Esophagus squamous epithelium (tissue), 5 donors: ENCODE measurements at regions not wholly inside any gene's neighbourhood (a gene's known extent, or its start where the extent isn't known, plus 50 kb on each side); places are given as distances from the start of the nearest gene placed in this dataset.

Source experiments
- DNase-seq: peaks from one replicate; lab custom pipeline; 2025; lab: John Stamatoyannopoulos, UW
- H3K27ac ChIP-seq, 4 donors: fragments of 200-600 bp; sonication (generic); one replicate each; pipeline ENCODE4 v1.5.1; 2016 to 2019; ENCODE audit warnings: mild to moderate bottlenecking in 1 of 4
- H3K27me3 ChIP-seq, 4 donors: fragments of 200-600 bp; sonication (generic); 1 replicate in 3 of 4; 2 replicates in 1 of 4; pipeline versions ENCODE4 v1.5.1 to v1.6.0; 2017 to 2021; ENCODE audit warnings: antibody characterized with exemption in 1 of 4
- H3K36me3 ChIP-seq, 3 donors: fragments of 200-600 bp; sonication (generic); one replicate each; pipeline ENCODE4 v1.5.1; 2016 to 2019
- H3K4me1 ChIP-seq, 3 donors: fragments of 200-600 bp; sonication (generic); one replicate each; pipeline ENCODE4 v1.5.1; 2017 to 2019
- H3K4me3 ChIP-seq, 4 donors: fragments of 200-600 bp; sonication (generic); 1 replicate in 3 of 4; 2 replicates in 1 of 4; pipeline ENCODE4 v1.5.1; 2016 to 2019; ENCODE audit warnings: mild to moderate bottlenecking in 2 of 4, moderate library complexity in 1 of 4
- H3K9me3 ChIP-seq, 3 donors: fragments of 200-600 bp; sonication (generic); one replicate each; pipeline ENCODE4 v1.5.1; 2016 to 2019
- POLR2A ChIP-seq, 4 donors: fragments of 450-650 bp; IDR thresholded peaks; one replicate each; pipeline ENCODE4 v1.6.1; 2017; ENCODE audit warnings: antibody characterized with exemption in 4 of 4, mild to moderate bottlenecking in 4 of 4, moderate library complexity in 3 of 4
- WGBS, 2 donors: methylation state at CpG; one replicate each; pipeline ENCODE4 v1.1.5; 2018; 5-methylcytosine and 5-hydroxymethylcytosine counted together
- intact Hi-C: fragments of 100-400 bp; cut with DNase I; formaldehyde crosslinking; loops from one replicate; pipeline ENCODE4 v1.15.0; 2022
- TF ChIP-seq, protein P1 (sequence below), 6 experiments: fragments of 450-650 bp in 4 of 6; fragments of 200-600 bp in 2 of 6; sonication (generic) in 2 of 6; IDR thresholded peaks; one replicate each; pipeline ENCODE4 v1.5.1; 2016 to 2019; ENCODE audit warnings: antibody characterized with exemption in 6 of 6, mild to moderate bottlenecking in 4 of 6, moderate library complexity in 4 of 6
- donor health status: DM: yes; HTN: yes; CAD: no.

- TF ChIP-seq, protein P1, sequence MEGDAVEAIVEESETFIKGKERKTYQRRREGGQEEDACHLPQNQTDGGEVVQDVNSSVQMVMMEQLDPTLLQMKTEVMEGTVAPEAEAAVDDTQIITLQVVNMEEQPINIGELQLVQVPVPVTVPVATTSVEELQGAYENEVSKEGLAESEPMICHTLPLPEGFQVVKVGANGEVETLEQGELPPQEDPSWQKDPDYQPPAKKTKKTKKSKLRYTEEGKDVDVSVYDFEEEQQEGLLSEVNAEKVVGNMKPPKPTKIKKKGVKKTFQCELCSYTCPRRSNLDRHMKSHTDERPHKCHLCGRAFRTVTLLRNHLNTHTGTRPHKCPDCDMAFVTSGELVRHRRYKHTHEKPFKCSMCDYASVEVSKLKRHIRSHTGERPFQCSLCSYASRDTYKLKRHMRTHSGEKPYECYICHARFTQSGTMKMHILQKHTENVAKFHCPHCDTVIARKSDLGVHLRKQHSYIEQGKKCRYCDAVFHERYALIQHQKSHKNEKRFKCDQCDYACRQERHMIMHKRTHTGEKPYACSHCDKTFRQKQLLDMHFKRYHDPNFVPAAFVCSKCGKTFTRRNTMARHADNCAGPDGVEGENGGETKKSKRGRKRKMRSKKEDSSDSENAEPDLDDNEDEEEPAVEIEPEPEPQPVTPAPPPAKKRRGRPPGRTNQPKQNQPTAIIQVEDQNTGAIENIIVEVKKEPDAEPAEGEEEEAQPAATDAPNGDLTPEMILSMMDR (IDR thresholded peaks at IDR 0.05): no peak
- TF ChIP-seq POLR2A (IDR thresholded peaks at IDR 0.05): no peak
- Histone ChIP-seq H3K9me3 (peaks cover 0 to 10% (median under 1%) of the 10 kb centered on the region in 3 donors), H3K4me1 (no peaks in the 10 kb centered on the region), H3K4me3 (no peak overlapping the region), H3K36me3 (no peaks in the 10 kb centered on the region), H3K27ac (no peak overlapping the region), H3K27me3 (peaks cover 0 to 55% (median 0%) of the 10 kb centered on the region in 4 donors)
- intact Hi-C loops: no loop called here
- DNase-seq: no peak
- WGBS, 2 donors: 31 to 45% methylated on average over 3 of the region's 3 CpGs
Measured at GRCh38 chr15:69546182-69546581, 93.6 kb downstream of the RPLP1 start.

GRCh38 chr15:69548395-69549180, 96.0 kb downstream of the RPLP1 start:
- Histone ChIP-seq H3K27me3 (peaks cover 0 to 67% (median 0%) of the 10 kb centered on the region in 4 donors), H3K9me3 (peaks cover 0 to 33% (median 18%) of the 10 kb centered on the region in 3 donors), H3K36me3 (no peaks in the 10 kb centered on the region), H3K4me3 (no peak overlapping the region), H3K27ac (no peak overlapping the region), H3K4me1 (no peaks in the 10 kb centered on the region)
- intact Hi-C loops: no loop called here
- no peak for TF ChIP-seq POLR2A (IDR thresholded peaks at IDR 0.05)
- TF ChIP-seq, protein P1 (IDR thresholded peaks at IDR 0.05): no peak
- no peak for DNase-seq
- WGBS, 2 donors: 71 to 80% methylated on average over 15 to 23 of the region's 24 CpGs

GRCh38 chr15:69551391-69552056, 98.9 kb downstream of the RPLP1 start:
- 57 to 62% methylated on average over 5 of the region's 5 CpGs for WGBS, 2 donors
- DNase-seq: no peak
- TF ChIP-seq, protein P1 (IDR thresholded peaks at IDR 0.05): no peak
- TF ChIP-seq POLR2A (IDR thresholded peaks at IDR 0.05): no peak
- H3K4me3 ChIP-seq: no peak overlapping the region
- H3K4me1 ChIP-seq: no peaks in the 10 kb centered on the region
- peaks cover 0 to 50% (median 0%) of the 10 kb centered on the region in 4 donors for H3K27me3 ChIP-seq
- intact Hi-C loops: no loop called here
- H3K9me3 ChIP-seq: peaks cover 0 to 33% (median 18%) of the 10 kb centered on the region in 3 donors
- no peak overlapping the region for H3K27ac ChIP-seq
- H3K36me3 ChIP-seq: no peaks in the 10 kb centered on the region

GRCh38 chr15:69552057-69552815, 99.6 kb downstream of the RPLP1 start:
- Histone ChIP-seq H3K4me3 (no peak overlapping the region), H3K9me3 (peaks cover 0 to 33% (median 18%) of the 10 kb centered on the region in 3 donors), H3K27me3 (peaks cover 0 to 46% (median 0%) of the 10 kb centered on the region in 4 donors), H3K36me3 (no peaks in the 10 kb centered on the region), H3K27ac (no peak overlapping the region), H3K4me1 (peaks cover 0 to 5% (median 0%) of the 10 kb centered on the region in 3 donors)
- intact Hi-C loops: no loop called here
- TF ChIP-seq POLR2A (IDR thresholded peaks at IDR 0.05): no peak
- TF ChIP-seq, protein P1 (IDR thresholded peaks at IDR 0.05): no peak
- WGBS, 2 donors: 84 to 91% methylated on average over 9 to 10 of the region's 10 CpGs
- DNase-seq: no peak
